RWPE1 (cell line): ENCODE measurements at regions not wholly inside any gene's neighbourhood (a gene's known extent, or its start where the extent isn't known, plus 50 kb on each side); places are given as distances from the start of the nearest gene placed in this dataset.
A peak's percentile ranks its signal among the peaks of the same experiment; 100 is the strongest.

Experiments used
- CTCF ChIA-PET: fragments of 350-600 bp; sonication (Branson Sonifier 250); formaldehyde crosslinking; extraction: SDS; loops from one replicate; lab custom pipeline; 2021; lab: Yijun Ruan, JAX
- POLR2A ChIA-PET: fragments of 400-600 bp; formaldehyde crosslinking; extraction: SDS; loops from one replicate; lab custom pipeline; 2020; ENCODE audit warnings: antibody characterized with exemption; ENCODE audit not compliant: low non-redundant PET; lab: Yijun Ruan, JAX
- DNase-seq: peaks from one replicate; pipeline ENCODE4 v3.0.0; 2012; ENCODE audit warnings: low spot score
- H3K27ac ChIP-seq: fragments of 450-650 bp; 2 replicates; pipeline ENCODE4 v1.5.1; 2017
- TF ChIP-seq, protein P1 (sequence below): fragments of 450-650 bp; conservative IDR thresholded peaks from 2 replicates; pipeline ENCODE4 v1.5.1; 2017; ENCODE audit warnings: low read depth, mild to moderate bottlenecking

DNA sequence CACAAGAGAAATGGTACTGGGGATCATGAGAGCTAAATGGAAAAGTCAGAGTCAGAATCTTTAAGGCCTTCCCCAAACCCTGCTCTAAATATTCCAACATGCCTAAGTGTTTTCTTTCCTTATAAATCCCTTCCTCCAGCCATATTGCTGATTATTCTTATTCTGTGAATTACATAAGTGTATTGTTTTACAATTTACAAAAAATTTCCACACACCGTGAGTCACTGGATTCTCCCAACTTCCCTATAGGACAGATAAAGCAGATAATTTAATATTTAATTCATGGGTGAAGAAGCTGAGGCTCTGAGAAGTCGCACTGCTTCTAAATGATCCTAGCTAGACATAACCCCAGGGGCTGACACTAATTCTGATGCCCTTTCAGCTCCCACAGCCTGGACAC is 243.3 kb upstream of the JUN start:
- H3K27ac ChIP-seq, result no peak overlapping the region
- ChIA-PET POLR2A (no interaction called here), CTCF (no interaction called here)
- TF ChIP-seq, protein P1, sequence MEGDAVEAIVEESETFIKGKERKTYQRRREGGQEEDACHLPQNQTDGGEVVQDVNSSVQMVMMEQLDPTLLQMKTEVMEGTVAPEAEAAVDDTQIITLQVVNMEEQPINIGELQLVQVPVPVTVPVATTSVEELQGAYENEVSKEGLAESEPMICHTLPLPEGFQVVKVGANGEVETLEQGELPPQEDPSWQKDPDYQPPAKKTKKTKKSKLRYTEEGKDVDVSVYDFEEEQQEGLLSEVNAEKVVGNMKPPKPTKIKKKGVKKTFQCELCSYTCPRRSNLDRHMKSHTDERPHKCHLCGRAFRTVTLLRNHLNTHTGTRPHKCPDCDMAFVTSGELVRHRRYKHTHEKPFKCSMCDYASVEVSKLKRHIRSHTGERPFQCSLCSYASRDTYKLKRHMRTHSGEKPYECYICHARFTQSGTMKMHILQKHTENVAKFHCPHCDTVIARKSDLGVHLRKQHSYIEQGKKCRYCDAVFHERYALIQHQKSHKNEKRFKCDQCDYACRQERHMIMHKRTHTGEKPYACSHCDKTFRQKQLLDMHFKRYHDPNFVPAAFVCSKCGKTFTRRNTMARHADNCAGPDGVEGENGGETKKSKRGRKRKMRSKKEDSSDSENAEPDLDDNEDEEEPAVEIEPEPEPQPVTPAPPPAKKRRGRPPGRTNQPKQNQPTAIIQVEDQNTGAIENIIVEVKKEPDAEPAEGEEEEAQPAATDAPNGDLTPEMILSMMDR, result no peak
- DNase-seq, result no peak

DNA sequence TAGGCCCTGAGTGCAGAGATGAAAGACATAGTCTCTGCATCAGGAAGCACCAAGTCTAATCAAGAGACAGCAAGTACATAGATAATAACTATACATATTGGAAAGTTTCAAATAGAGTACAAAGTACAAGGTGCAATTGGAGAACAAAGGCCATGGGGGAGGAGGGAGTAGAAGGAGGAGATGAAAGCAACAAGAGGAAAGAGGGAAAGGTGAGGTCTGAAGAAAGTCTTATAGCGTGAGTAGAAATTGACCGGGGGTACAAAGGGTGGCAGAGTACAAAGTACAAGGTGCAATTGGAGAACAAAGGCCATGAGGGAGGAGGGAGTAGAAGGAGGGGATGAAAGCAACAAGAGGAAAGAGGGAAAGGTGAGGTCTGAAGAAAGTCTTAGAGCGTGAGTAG is 244.2 kb upstream of the JUN start:
- H3K27ac ChIP-seq, result no peak overlapping the region
- no peak for DNase-seq
- ChIA-PET POLR2A (no interaction called here), CTCF (interaction anchor here (0.6 kb wide), 1 partner anchor 260 kb away, joined by 4 read pairs; no protein-coding TSS in a partner anchor)
- TF ChIP-seq, protein P1, result no peak

DNA sequence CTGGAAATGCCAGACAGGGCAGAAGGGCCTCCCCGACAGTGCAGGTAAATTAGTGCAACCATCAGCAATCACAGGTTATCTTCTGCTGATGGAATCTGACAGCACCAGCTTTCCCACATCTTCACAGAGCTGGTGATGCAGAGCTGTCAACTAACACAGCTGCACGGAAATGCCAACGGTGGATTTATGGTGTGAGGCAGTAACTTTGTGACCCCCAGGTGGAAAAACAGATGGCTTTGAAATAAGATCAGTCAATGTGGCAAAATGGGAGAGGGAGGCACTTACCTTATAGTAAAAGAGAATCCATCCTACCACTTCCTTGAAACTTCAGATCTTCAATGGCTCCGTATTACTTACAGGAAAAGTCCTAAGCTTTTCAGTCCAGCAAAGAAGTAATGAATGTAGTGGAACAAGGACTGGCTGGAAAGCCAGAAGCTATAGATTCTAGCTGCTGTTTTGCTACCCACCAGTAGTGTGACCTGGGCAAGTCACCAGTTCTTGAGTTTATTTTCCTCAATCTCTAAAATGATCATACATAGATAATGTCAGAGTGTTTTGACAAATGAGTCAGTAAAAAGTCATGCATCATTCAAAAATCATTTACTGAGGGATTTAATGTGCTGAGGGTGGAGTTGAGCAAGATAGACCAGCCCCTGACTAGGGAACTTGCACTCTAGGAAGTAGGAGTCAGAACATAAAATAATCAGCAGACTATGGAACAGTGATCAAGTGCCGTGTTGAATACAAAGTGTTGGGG is 245.7 kb upstream of the JUN start:
- CTCF ChIA-PET, result no interaction called here
- H3K27ac ChIP-seq, result no peak overlapping the region
- TF ChIP-seq, protein P1, result no peak
- POLR2A ChIA-PET, result no interaction called here
- peak; percentile 36 for DNase-seq

DNA sequence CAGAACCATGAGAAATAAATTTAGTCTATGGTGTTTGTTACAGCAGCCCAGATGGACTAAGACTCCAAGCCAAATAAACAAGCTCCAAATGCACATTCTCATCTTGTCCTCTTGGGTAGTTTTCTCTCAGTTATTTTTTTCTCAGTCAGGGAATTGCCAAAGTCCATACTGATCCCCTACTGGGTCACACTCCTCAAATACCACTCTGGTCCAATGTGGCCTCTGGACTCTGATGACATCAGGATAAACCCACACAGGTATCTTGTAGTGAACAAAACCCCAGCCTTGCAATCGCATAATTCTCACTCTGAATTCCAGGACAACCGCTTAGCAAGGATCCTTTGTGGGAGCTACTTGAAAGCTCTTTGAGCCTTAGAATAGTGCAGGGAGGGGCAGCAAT is 248.4 kb upstream of the JUN start:
- ChIA-PET CTCF (interaction anchor here (0.6 kb wide), 1 partner anchor 10 kb away, joined by 5 read pairs; no protein-coding TSS in a partner anchor), POLR2A (no interaction called here)
- H3K27ac ChIP-seq, result no peak overlapping the region
- TF ChIP-seq, protein P1, result no peak
- DNase-seq, result no peak

DNA sequence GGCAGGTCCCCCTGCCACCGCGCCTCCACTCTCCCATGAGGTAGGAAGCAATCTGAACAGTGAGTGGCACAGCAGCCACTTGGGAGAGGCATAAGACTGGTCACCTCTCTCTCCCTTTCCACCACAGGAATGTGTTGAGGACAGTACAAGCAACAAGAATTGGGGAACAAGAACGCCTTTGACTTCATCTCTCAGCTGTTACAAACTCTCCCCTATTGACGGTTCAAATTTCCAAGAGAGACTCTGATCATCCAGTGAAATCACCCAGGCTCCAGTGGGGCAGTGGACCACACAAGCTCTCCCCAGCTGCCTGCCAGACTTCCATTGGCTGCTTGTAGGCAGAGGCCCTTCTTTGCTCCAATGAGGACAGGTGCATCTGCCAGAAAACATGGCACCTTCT is 249.9 kb upstream of the JUN start:
- DNase-seq, result no peak
- no peak overlapping the region for H3K27ac ChIP-seq
- POLR2A ChIA-PET, result no interaction called here
- TF ChIP-seq, protein P1, result no peak
- CTCF ChIA-PET, result no interaction called here

DNA sequence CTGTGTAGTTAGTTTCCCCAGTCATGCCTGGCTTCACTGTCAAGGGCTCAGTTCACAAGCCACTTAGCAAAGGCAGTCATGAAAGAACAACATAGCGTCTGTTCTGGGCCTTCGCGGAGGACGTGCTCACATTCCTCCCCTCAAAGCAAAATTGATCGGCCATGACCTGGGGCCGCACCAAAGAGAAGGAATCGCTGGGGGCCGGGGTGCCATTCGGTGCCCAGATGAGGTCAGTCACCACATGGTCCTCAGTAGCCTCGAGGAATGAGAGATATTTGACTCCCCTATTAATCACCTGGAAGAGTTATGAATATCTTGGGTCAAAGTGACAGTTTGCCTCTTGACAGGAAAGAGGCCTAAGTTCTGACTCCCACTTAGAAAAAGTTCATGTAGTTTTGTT is 251.1 kb upstream of the JUN start:
- POLR2A ChIA-PET, result no interaction called here
- CTCF ChIA-PET, result no interaction called here

More for the DNA sequence above, 251.1 kb upstream of the JUN start:
- no peak overlapping the region for H3K27ac ChIP-seq
- TF ChIP-seq, protein P1, result no peak
- no peak for DNase-seq
